GM18909 (cell line): ENCODE measurements at regions not wholly inside any gene's neighbourhood (a gene's known extent, or its start where the extent isn't known, plus 50 kb on each side); places are given as distances from the start of the nearest gene placed in this dataset.
"Not testable (repeated sequence)": the region's sequence is repeated elsewhere in the genome, so short reads cannot be mapped to it uniquely, and the experiment has no call there.

ENCODE experiments used
- ATAC-seq: cut with Tn5 transposase; IDR thresholded peaks from one replicate; pipeline ENCODE4 v1.9.1; 2021; ENCODE audit warnings: mild to moderate bottlenecking; ENCODE audit not compliant: unreplicated experiment, poor library complexity

GRCh38 chr14:70269582-70269981 is 80.8 kb upstream of the SLC8A3 start:
- no peak for ATAC-seq

GRCh38 chr14:70268760-70269159 is 80.0 kb upstream of the SLC8A3 start:
- ATAC-seq, result no peak

- no peak for ATAC-seq
These were observed 77.4 kb upstream of the SLC8A3 start for GRCh38 chr14:70266157-70266556.

GRCh38 chr14:70265422-70265821 is 76.7 kb upstream of the SLC8A3 start:
- no peak for ATAC-seq

GRCh38 chr14:70259420-70259819 is 70.7 kb upstream of the SLC8A3 start:
- no peak for ATAC-seq

- no peak for ATAC-seq
These were observed 68.8 kb upstream of the SLC8A3 start for GRCh38 chr14:70257526-70257925.

GRCh38 chr14:70256601-70257000 is 67.8 kb upstream of the SLC8A3 start:
- no peak for ATAC-seq

- not testable (repeated sequence) for ATAC-seq
These were observed 66.6 kb upstream of the SLC8A3 start for GRCh38 chr14:70255071-70256057.

- ATAC-seq, result peak; percentile 55
These were observed 65.8 kb upstream of the SLC8A3 start for GRCh38 chr14:70254476-70254961.

- ATAC-seq, result not testable (repeated sequence)
These were observed 64.8 kb upstream of the SLC8A3 start for GRCh38 chr14:70253547-70253946.

- ATAC-seq, result no peak
These were observed 56.3 kb upstream of the SLC8A3 start for GRCh38 chr14:70245026-70245425.

GRCh38 chr14:70239802-70240201 is 51.1 kb upstream of the SLC8A3 start:
- ATAC-seq, result peak; percentile 90

GRCh38 chr14:70238635-70239034 is 49.9 kb upstream of the SLC8A3 start:
- not testable (repeated sequence) for ATAC-seq
